Endothelial cell of umbilical vein (primary cell): ENCODE measurements at regions not wholly inside any gene's neighbourhood (a gene's known extent, or its start where the extent isn't known, plus 50 kb on each side); places are given as distances from the start of the nearest gene placed in this dataset.

Source experiments
- BruUV-seq: library from RNA; stranded (reverse); fragments of 400-500 nt; replicated peaks from 2 replicates; lab custom pipeline; 2021; lab: Mats Ljungman, UMichigan
- CTCF ChIA-PET: fragments of 300-600, 350-600 bp; sonication (Branson Sonifier 250); formaldehyde crosslinking; loops from one replicate; lab custom pipeline; 2021; ENCODE audit warnings: antibody characterized with exemption, inconsistent platforms; lab: Charles Lee
- POLR2A ChIA-PET: fragments of 300-600, 350-600 bp; sonication (Branson Sonifier 250); formaldehyde crosslinking; loops from one replicate; lab custom pipeline; 2021; ENCODE audit warnings: antibody characterized with exemption, inconsistent platforms; lab: Charles Lee
- DNase-seq: peaks from one replicate; pipeline ENCODE4 v3.0.0-alpha.2; 2011; ENCODE audit warnings: low read depth, low spot score
- FAIRE-seq: peaks from 2 replicates; lab custom pipeline; 2011; peaks lifted over from hg19 to GRCh38; lab: Jason Lieb, UNC
- H2AFZ ChIP-seq: 2 replicates; pipeline ENCODE4 v1.6.0; 2012; ENCODE audit warnings: low read depth, low read length, control low read depth, inconsistent platforms
- H3K27ac ChIP-seq: 2 replicates; pipeline ENCODE4 v1.5.1; 2011; ENCODE audit warnings: low read depth, mild to moderate bottlenecking, control low read depth, low read length, moderate library complexity; ENCODE audit not compliant: insufficient read depth
- H3K27me3 ChIP-seq, 2 experiments: 2 replicates each; pipeline versions ENCODE4 v1.6.0 to v1.6.1; 2011; ENCODE audit warnings: low read length in 2 of 2, mixed read lengths in 1 of 2; ENCODE audit not compliant: control insufficient read depth in 2 of 2, insufficient read depth in 2 of 2
- H3K36me3 ChIP-seq, 2 experiments: 2 replicates in 1 of 2; 3 replicates in 1 of 2; pipeline ENCODE4 v1.5.1; 2011; ENCODE audit warnings: low read length in 2 of 2, mild to moderate bottlenecking in 1 of 2, moderate library complexity in 1 of 2; ENCODE audit not compliant: control insufficient read depth in 2 of 2, insufficient read depth in 2 of 2; ENCODE audit errors: extremely low read depth in 1 of 2
- H3K4me1 ChIP-seq: 3 replicates; pipeline ENCODE4 v1.5.1; 2011; ENCODE audit warnings: mild to moderate bottlenecking, low read length; ENCODE audit not compliant: control insufficient read depth, insufficient read depth; ENCODE audit errors: extremely low read depth
- H3K4me2 ChIP-seq: 2 replicates; pipeline ENCODE4 v1.6.1; 2011; ENCODE audit warnings: low read length, control low read depth, mixed read lengths; ENCODE audit not compliant: insufficient read depth
- H3K4me3 ChIP-seq, 3 experiments: fragments of 200-600 bp in 1 of 3; sonication (generic), shearing (Covaris generic) in 1 of 3; replicated peaks in 1 of 3; 2 replicates each; pipeline ENCODE4 v1.5.1; 2011 to 2016; ENCODE audit warnings: control low read depth in 3 of 3, low read length in 3 of 3, mild to moderate bottlenecking in 2 of 3, inconsistent platforms in 1 of 3, low read depth in 1 of 3, moderate library complexity in 1 of 3; ENCODE audit not compliant: insufficient read depth in 1 of 3
- H3K79me2 ChIP-seq: 2 replicates; pipeline ENCODE4 v1.6.0; 2012; ENCODE audit warnings: low read length, inconsistent platforms; ENCODE audit not compliant: control insufficient read depth, insufficient read depth
- H3K9ac ChIP-seq: replicated peaks from 2 replicates; pipeline ENCODE3; 2011; ENCODE audit warnings: low read length, control low read depth; ENCODE audit not compliant: insufficient read depth; ENCODE audit errors: extremely low read depth
- H3K9me1 ChIP-seq: replicated peaks from 3 replicates; pipeline ENCODE4 v1.6.0; 2011; ENCODE audit warnings: mild to moderate bottlenecking, low read length; ENCODE audit not compliant: control insufficient read depth, insufficient read depth; ENCODE audit errors: extremely low read depth
- H3K9me3 ChIP-seq: replicated peaks from 2 replicates; pipeline ENCODE4 v1.5.1; 2012; ENCODE audit warnings: low read length, inconsistent platforms; ENCODE audit not compliant: control insufficient read depth, insufficient read depth
- H4K20me1 ChIP-seq: replicated peaks from 2 replicates; pipeline ENCODE3; 2011; ENCODE audit warnings: mild to moderate bottlenecking, low read length; ENCODE audit not compliant: control insufficient read depth, insufficient read depth; ENCODE audit errors: extremely low read depth
- CTCF ChIP-seq, 2 donors: IDR thresholded peaks; 1 replicate in 1 of 2; 2 replicates in 1 of 2; pipeline ENCODE4 v1.5.1; 2011; ENCODE audit warnings: low read length in 2 of 2, mild to moderate bottlenecking in 2 of 2, moderate library complexity in 2 of 2, control low read depth in 1 of 2, inconsistent platforms in 1 of 2, low read depth in 1 of 2; ENCODE audit not compliant: insufficient read depth in 1 of 2; ENCODE audit errors: extremely low read depth in 1 of 2
- EZH2 ChIP-seq: IDR thresholded peaks from 2 replicates; pipeline ENCODE4 v1.6.1; 2012; ENCODE audit warnings: borderline replicate concordance, low read depth, mild to moderate bottlenecking, moderate library complexity, low read length, inconsistent platforms; ENCODE audit not compliant: severe bottlenecking
- FOS ChIP-seq: IDR thresholded peaks from 2 replicates; pipeline ENCODE4 v1.6.1; 2011; ENCODE audit warnings: mild to moderate bottlenecking, low read length, moderate library complexity, borderline replicate concordance; ENCODE audit not compliant: insufficient read depth
- GATA2 ChIP-seq: IDR thresholded peaks from 2 replicates; pipeline ENCODE4 v1.7.0; 2011; ENCODE audit warnings: low read depth, mild to moderate bottlenecking, moderate library complexity, mixed read lengths, low read length; ENCODE audit not compliant: insufficient read length, insufficient read depth
- JUN ChIP-seq: IDR thresholded peaks from 2 replicates; pipeline ENCODE4 v1.6.1; 2011; ENCODE audit warnings: borderline replicate concordance, low read depth; ENCODE audit not compliant: insufficient read length, insufficient read depth
- MAX ChIP-seq: IDR thresholded peaks from 2 replicates; pipeline ENCODE4 v1.6.1; 2011; ENCODE audit not compliant: insufficient read depth, insufficient read length
- MYC ChIP-seq: IDR thresholded peaks from one replicate; pipeline ENCODE4 v1.6.1; 2011; ENCODE audit warnings: mild to moderate bottlenecking, low read depth, low read length
- POLR2A ChIP-seq: IDR thresholded peaks from 2 replicates; pipeline ENCODE4 v1.6.1; 2012; ENCODE audit warnings: low read depth, mild to moderate bottlenecking, control low read depth, low read length
- POLR2AphosphoS5 ChIP-seq: IDR thresholded peaks from 2 replicates; pipeline ENCODE4 v1.6.1; 2012; ENCODE audit warnings: low read depth, mild to moderate bottlenecking, control low read depth, low read length, moderate library complexity; ENCODE audit not compliant: insufficient read depth
- dilution Hi-C: fragments of 300-500 bp; cut with MboI; formaldehyde crosslinking; loops from one replicate; pipeline ENCODE4 v1.15.0; 2019; ENCODE audit warnings: low sequenced_read_pairs; ENCODE audit not compliant: extremely low pct_ligation_motif_present
- intact Hi-C: fragments of 100-400 bp; cut with micrococcal nuclease; formaldehyde crosslinking; loops from one replicate; pipeline ENCODE4 v1.10.0; 2022

GRCh38 chr11:110035357-110035756 is 57.8 kb upstream of the ZC3H12C start:
- Histone ChIP-seq H3K36me3 (no peaks in the 10 kb centered on the region), H2AFZ (no peak overlapping the region), H3K9ac (no peak overlapping the region), H4K20me1 (no peaks in the 10 kb centered on the region), H3K9me3 (no peaks in the 10 kb centered on the region), H3K27ac (no peak overlapping the region), H3K27me3 (no peaks in the 10 kb centered on the region), H3K79me2 (no peaks in the 10 kb centered on the region), H3K4me3 (no peak overlapping the region), H3K9me1 (no peaks in the 10 kb centered on the region), H3K4me2 (no peak overlapping the region), H3K4me1 (no peaks in the 10 kb centered on the region)
- FAIRE-seq (no peak), DNase-seq (no peak)
- dilution Hi-C loops, result no loop called here
- POLR2A ChIA-PET, result no interaction called here
- BruUV-seq, result no TSS peak
- no peak for TF ChIP-seq GATA2
- CTCF ChIA-PET, result no interaction called here
- intact Hi-C loops, result no loop called here

GRCh38 chr11:110038201-110038600 is 55.0 kb upstream of the ZC3H12C start:
- dilution Hi-C loops, result no loop called here
- CTCF ChIA-PET, result interaction anchor here (1.2 kb wide), 2 partner anchors 9 to 11 kb away, joined by 3 read pairs; no protein-coding TSS in a partner anchor

More at GRCh38 chr11:110038201-110038600, 55.0 kb upstream of the ZC3H12C start:
- DNase-seq, result no peak
- Histone ChIP-seq H3K4me3 (no peak overlapping the region), H3K9ac (no peak overlapping the region), H2AFZ (no peak overlapping the region), H3K9me3 (no peaks in the 10 kb centered on the region), H3K4me1 (no peaks in the 10 kb centered on the region), H4K20me1 (no peaks in the 10 kb centered on the region), H3K4me2 (no peak overlapping the region), H3K79me2 (no peaks in the 10 kb centered on the region), H3K36me3 (no peaks in the 10 kb centered on the region), H3K27me3 (no peaks in the 10 kb centered on the region), H3K9me1 (no peaks in the 10 kb centered on the region), H3K27ac (no peak overlapping the region)
- TF ChIP-seq GATA2, result no peak
- TF ChIP-seq MYC, result no peak
- no peak for TF ChIP-seq EZH2
- no peak for TF ChIP-seq POLR2A
- TF ChIP-seq POLR2AphosphoS5, result no peak
- no peak for TF ChIP-seq FOS
- no peak for TF ChIP-seq MAX
- TF ChIP-seq JUN, result no peak
- TF ChIP-seq CTCF (IDR thresholded peaks at IDR 0.05; ENCODE audit: extremely low read depth in 1 of 2, insufficient read depth in 1 of 2, low read depth in 1 of 2, low read length in 2 of 2), result no peak
- POLR2A ChIA-PET, result no interaction called here
- FAIRE-seq, result no peak
- BruUV-seq, result no TSS peak
- intact Hi-C loops, result loop anchor here (1.0 kb wide), 1 partner anchor 9 kb away; no protein-coding TSS in a partner anchor
